Loucy (cell line): ENCODE measurements at regions not wholly inside any gene's neighbourhood (a gene's known extent, or its start where the extent isn't known, plus 50 kb on each side); places are given as distances from the start of the nearest gene placed in this dataset.
A peak's percentile ranks its signal among the peaks of the same experiment; 100 is the strongest.

Experiments
- H2AFZ ChIP-seq: fragments of 200-600 bp; sonication (generic); 2 replicates; pipeline ENCODE4 v1.6.0; 2016; ENCODE audit warnings: antibody characterized with exemption, mild to moderate bottlenecking, low read length, moderate library complexity
- H3F3A ChIP-seq: fragments of 200-600 bp; 2 replicates; pipeline ENCODE4 v1.6.0; 2016; ENCODE audit warnings: antibody characterized with exemption, low read depth, mild to moderate bottlenecking
- H3K27me3 ChIP-seq: fragments of 200-600 bp; sonication (generic); 2 replicates; pipeline ENCODE4 v1.6.1; 2014; ENCODE audit warnings: low read length, mild to moderate bottlenecking; ENCODE audit not compliant: insufficient read depth, poor library complexity, severe bottlenecking
- H3K36me3 ChIP-seq: fragments of 200-600 bp; sonication (generic); 2 replicates; pipeline ENCODE4 v1.6.1; 2016; ENCODE audit warnings: low read length; ENCODE audit not compliant: insufficient read depth
- H3K4me1 ChIP-seq: fragments of 200-600 bp; sonication (generic); 2 replicates; pipeline ENCODE4 v1.5.1; 2014; ENCODE audit warnings: low read length, mild to moderate bottlenecking; ENCODE audit not compliant: insufficient read depth, poor library complexity, severe bottlenecking
- H3K4me2 ChIP-seq: fragments of 200-600 bp; sonication (generic); 2 replicates; pipeline ENCODE4 v1.6.0; 2014; ENCODE audit warnings: antibody characterized with exemption, low read length, low read depth, mild to moderate bottlenecking; ENCODE audit not compliant: poor library complexity, severe bottlenecking
- H3K4me3 ChIP-seq: fragments of 200-600 bp; sonication (generic); 2 replicates; pipeline ENCODE4 v1.5.1; 2014; ENCODE audit warnings: low read length, mild to moderate bottlenecking, mixed read lengths; ENCODE audit not compliant: poor library complexity, severe bottlenecking
- H3K79me2 ChIP-seq: fragments of 200-600 bp; sonication (generic); 2 replicates; pipeline ENCODE4 v1.6.1; 2014; ENCODE audit warnings: low read length; ENCODE audit not compliant: insufficient read depth
- H3K9ac ChIP-seq: fragments of 200-600 bp; sonication (generic); 2 replicates; pipeline ENCODE4 v1.6.0; 2014; ENCODE audit warnings: mild to moderate bottlenecking, low read depth, low read length, moderate library complexity; ENCODE audit not compliant: poor library complexity, severe bottlenecking
- H3K9me2 ChIP-seq: fragments of 200-600 bp; sonication (generic); replicated peaks from 2 replicates; pipeline ENCODE4 v1.6.1; 2016; ENCODE audit warnings: low read depth, low read length, mixed read lengths
- H3K9me3 ChIP-seq: fragments of 200-600 bp; sonication (generic); 2 replicates; pipeline ENCODE4 v1.6.1; 2014; ENCODE audit warnings: mild to moderate bottlenecking, antibody characterized with exemption, low read length, low read depth; ENCODE audit not compliant: insufficient read depth
- H4K20me1 ChIP-seq: fragments of 200-600 bp; sonication (generic); 2 replicates; pipeline ENCODE4 v1.6.0; 2014; ENCODE audit warnings: antibody characterized with exemption, low read length, mild to moderate bottlenecking; ENCODE audit not compliant: insufficient read depth, poor library complexity, severe bottlenecking
- EZH2phosphoT487 ChIP-seq: fragments of 200-600 bp; IDR thresholded peaks from 2 replicates; pipeline ENCODE4 v1.6.1; 2018; ENCODE audit warnings: antibody characterized with exemption, mild to moderate bottlenecking, moderate library complexity, borderline replicate concordance
- TF ChIP-seq, protein P1 (sequence below): fragments of 200-600 bp; sonication (generic); conservative IDR thresholded peaks from 2 replicates; pipeline ENCODE4 v1.5.1; 2014; ENCODE audit warnings: mild to moderate bottlenecking, antibody characterized with exemption, low read length

DNA sequence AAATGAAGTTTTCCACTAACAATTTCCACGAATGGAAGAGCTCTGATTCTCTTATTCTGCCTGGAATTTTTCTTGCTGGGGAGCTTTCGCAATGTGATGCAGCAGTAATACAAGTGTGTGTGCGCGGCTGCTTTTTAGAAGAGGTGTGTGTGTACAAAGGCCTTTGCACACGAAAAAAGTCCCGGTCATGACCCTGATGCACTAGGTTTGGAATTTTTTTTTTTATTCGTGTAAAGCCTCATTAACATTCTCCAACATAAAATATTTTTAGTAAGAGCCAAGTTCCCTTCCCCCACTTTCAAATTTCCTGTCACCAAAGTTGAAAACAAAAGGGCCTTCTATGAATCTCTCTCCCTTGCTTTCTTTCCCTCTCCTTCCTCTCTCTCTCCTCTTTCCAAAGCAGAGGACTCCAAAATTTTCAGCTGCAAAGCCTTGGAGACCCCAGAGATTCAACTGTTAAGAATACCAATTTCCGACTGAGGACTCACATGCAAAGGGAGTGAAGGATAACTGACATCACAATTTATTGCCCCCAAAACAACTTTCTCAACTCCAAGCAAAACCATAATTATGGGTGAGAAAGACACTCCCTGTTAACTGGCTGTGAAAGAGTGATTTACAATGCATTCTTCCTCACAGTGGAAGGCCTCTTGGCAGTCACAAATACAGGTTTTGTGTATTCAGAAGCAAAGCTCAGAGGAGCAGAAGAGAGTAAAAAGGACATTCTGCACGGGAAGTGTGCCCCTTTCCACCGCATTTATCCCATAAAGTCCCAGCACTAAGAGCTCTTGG lies 421.2 kb upstream of the JARID2 start:
- TF ChIP-seq, protein P1, sequence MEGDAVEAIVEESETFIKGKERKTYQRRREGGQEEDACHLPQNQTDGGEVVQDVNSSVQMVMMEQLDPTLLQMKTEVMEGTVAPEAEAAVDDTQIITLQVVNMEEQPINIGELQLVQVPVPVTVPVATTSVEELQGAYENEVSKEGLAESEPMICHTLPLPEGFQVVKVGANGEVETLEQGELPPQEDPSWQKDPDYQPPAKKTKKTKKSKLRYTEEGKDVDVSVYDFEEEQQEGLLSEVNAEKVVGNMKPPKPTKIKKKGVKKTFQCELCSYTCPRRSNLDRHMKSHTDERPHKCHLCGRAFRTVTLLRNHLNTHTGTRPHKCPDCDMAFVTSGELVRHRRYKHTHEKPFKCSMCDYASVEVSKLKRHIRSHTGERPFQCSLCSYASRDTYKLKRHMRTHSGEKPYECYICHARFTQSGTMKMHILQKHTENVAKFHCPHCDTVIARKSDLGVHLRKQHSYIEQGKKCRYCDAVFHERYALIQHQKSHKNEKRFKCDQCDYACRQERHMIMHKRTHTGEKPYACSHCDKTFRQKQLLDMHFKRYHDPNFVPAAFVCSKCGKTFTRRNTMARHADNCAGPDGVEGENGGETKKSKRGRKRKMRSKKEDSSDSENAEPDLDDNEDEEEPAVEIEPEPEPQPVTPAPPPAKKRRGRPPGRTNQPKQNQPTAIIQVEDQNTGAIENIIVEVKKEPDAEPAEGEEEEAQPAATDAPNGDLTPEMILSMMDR: no peak
- no peak for TF ChIP-seq EZH2phosphoT487
- H3K4me3 ChIP-seq: no peak overlapping the region
- no peaks in the 10 kb centered on the region for H3F3A ChIP-seq
- H3K9me3 ChIP-seq: no peaks in the 10 kb centered on the region
- peak overlapping the region; percentile 47 for H3K9ac ChIP-seq
- H3K4me1 ChIP-seq: peaks cover 31% of the 10 kb centered on the region
- peak overlapping the region; percentile 46 for H3K4me2 ChIP-seq
- H3K79me2 ChIP-seq: no peaks in the 10 kb centered on the region
- no peaks in the 10 kb centered on the region for H3K36me3 ChIP-seq
- H2AFZ ChIP-seq: peak overlapping the region; percentile 94
- H4K20me1 ChIP-seq: no peaks in the 10 kb centered on the region
- no peaks in the 10 kb centered on the region for H3K27me3 ChIP-seq
- no peaks in the 10 kb centered on the region for H3K9me2 ChIP-seq

GRCh38 chr6:14826456-14826855 lies 419.4 kb upstream of the JARID2 start:
- H3K4me2 ChIP-seq: no peak overlapping the region
- H3K36me3 ChIP-seq: no peaks in the 10 kb centered on the region
- peaks cover 31% of the 10 kb centered on the region for H3K4me1 ChIP-seq
- no peaks in the 10 kb centered on the region for H3K27me3 ChIP-seq
- TF ChIP-seq, protein P1: no peak
- no peak for TF ChIP-seq EZH2phosphoT487
- no peak overlapping the region for H2AFZ ChIP-seq
- H3K9me3 ChIP-seq: no peaks in the 10 kb centered on the region
- no peaks in the 10 kb centered on the region for H3K79me2 ChIP-seq
- H4K20me1 ChIP-seq: no peaks in the 10 kb centered on the region
- H3F3A ChIP-seq: no peaks in the 10 kb centered on the region
- no peak overlapping the region for H3K4me3 ChIP-seq
- H3K9ac ChIP-seq: no peak overlapping the region
- no peaks in the 10 kb centered on the region for H3K9me2 ChIP-seq

DNA sequence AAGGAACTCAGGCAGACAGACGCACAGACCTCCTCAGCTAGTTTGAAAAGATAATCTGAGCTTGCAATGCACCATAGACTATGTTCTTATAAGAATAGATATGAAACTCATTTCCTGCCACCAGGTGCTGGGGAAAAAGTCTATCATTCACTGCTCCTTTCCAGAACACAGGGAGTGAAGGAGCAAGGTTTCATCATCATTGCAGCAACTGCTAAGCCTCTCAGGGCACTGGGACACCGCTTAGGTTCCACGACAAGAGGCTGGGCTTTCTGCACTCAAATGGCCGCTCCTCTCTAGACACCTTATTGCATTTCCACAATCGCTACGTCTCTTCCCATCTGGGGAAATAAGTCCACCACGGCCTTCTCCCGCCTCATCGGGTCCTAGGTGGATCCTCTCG lies 418.5 kb upstream of the JARID2 start:
- Histone ChIP-seq H2AFZ (no peak overlapping the region), H3K4me1 (peaks cover 35% of the 10 kb centered on the region), H3K9ac (no peak overlapping the region), H3K36me3 (no peaks in the 10 kb centered on the region), H4K20me1 (no peaks in the 10 kb centered on the region), H3K4me2 (no peak overlapping the region), H3K9me2 (no peaks in the 10 kb centered on the region), H3F3A (no peaks in the 10 kb centered on the region), H3K4me3 (no peak overlapping the region), H3K79me2 (no peaks in the 10 kb centered on the region), H3K27me3 (no peaks in the 10 kb centered on the region), H3K9me3 (no peaks in the 10 kb centered on the region)
- no peak for TF ChIP-seq EZH2phosphoT487
- TF ChIP-seq, protein P1: no peak
